GM21717 (cell line): ENCODE measurements at regions not wholly inside any gene's neighbourhood (a gene's known extent, or its start where the extent isn't known, plus 50 kb on each side); places are given as distances from the start of the nearest gene placed in this dataset.

Experiments
- ATAC-seq: cut with Tn5 transposase; IDR thresholded peaks from one replicate; pipeline ENCODE4 v1.9.1; 2021; ENCODE audit warnings: mild to moderate bottlenecking, moderate library complexity; ENCODE audit not compliant: unreplicated experiment

GRCh38 chr9:626596-626995 lies 214.9 kb upstream of the DMRT1 start:
- ATAC-seq, result peak; percentile 85

- ATAC-seq, result no peak
Observed at GRCh38 chr9:627336-627970, 214.0 kb upstream of the DMRT1 start.

- no peak for ATAC-seq
Observed at GRCh38 chr9:629146-629545, 212.4 kb upstream of the DMRT1 start.

- ATAC-seq, result no peak
Observed at GRCh38 chr9:630817-631216, 210.7 kb upstream of the DMRT1 start.

- ATAC-seq, result no peak
Observed at GRCh38 chr9:631596-631995, 209.9 kb upstream of the DMRT1 start.

GRCh38 chr9:633461-633860 lies 208.0 kb upstream of the DMRT1 start:
- ATAC-seq, result no peak

- no peak for ATAC-seq
Observed at GRCh38 chr9:636931-637591, 204.4 kb upstream of the DMRT1 start.

- no peak for ATAC-seq
Observed at GRCh38 chr9:638152-638551, 203.3 kb upstream of the DMRT1 start.

- ATAC-seq, result no peak
Observed at GRCh38 chr9:642014-642413, 199.5 kb upstream of the DMRT1 start.

- ATAC-seq, result no peak
Observed at GRCh38 chr9:643966-644365, 197.5 kb upstream of the DMRT1 start.

GRCh38 chr9:647522-647921 lies 194.0 kb upstream of the DMRT1 start:
- ATAC-seq, result no peak

- no peak for ATAC-seq
Observed at GRCh38 chr9:649128-650074, 192.1 kb upstream of the DMRT1 start.

- ATAC-seq, result peak; percentile 52
Observed at GRCh38 chr9:650362-650761, 191.1 kb upstream of the DMRT1 start.

GRCh38 chr9:651371-651770 lies 190.1 kb upstream of the DMRT1 start:
- ATAC-seq, result no peak

- ATAC-seq, result no peak
Observed at GRCh38 chr9:652914-653313, 188.6 kb upstream of the DMRT1 start.

GRCh38 chr9:653421-653820 lies 188.1 kb upstream of the DMRT1 start:
- ATAC-seq, result no peak

- no peak for ATAC-seq
Observed at GRCh38 chr9:653856-654387, 187.6 kb upstream of the DMRT1 start.

- no peak for ATAC-seq
Observed at GRCh38 chr9:655875-656274, 185.6 kb upstream of the DMRT1 start.

GRCh38 chr9:656926-657568 lies 184.4 kb upstream of the DMRT1 start:
- no peak for ATAC-seq

GRCh38 chr9:659286-659685 lies 182.2 kb upstream of the DMRT1 start:
- ATAC-seq, result no peak

GRCh38 chr9:660227-660626 lies 181.3 kb upstream of the DMRT1 start:
- ATAC-seq, result no peak
